ENCODE measurements at regions not wholly inside any gene's neighbourhood (a gene's known extent, or its start where the extent isn't known, plus 50 kb on each side); places are given as distances from the start of the nearest gene placed in this dataset.

GRCh38 chr3:69500604-69501003, 114.7 kb upstream of the FRMD4B start:
- Histone ChIP-seq H3K27ac (ENCODE audit: low read depth, low read length) (no peak overlapping the region), H3K4me1 (ENCODE audit: control insufficient read depth, insufficient read depth, low read length) (no peaks in the 10 kb centered on the region), H3K9me3 (ENCODE audit: control insufficient read depth, insufficient read depth, low read length) (no peaks in the 10 kb centered on the region), H3K4me3 (ENCODE audit: low read depth, low read length) (no peak overlapping the region), H3K27me3 (ENCODE audit: control insufficient read depth, insufficient read depth, low read length) (no peaks in the 10 kb centered on the region), H3K36me3 (ENCODE audit: control insufficient read depth, insufficient read depth, low read length) (no peaks in the 10 kb centered on the region), H3K9ac (ENCODE audit: low read depth, low read length) (no peak overlapping the region)

- no peaks in the 10 kb centered on the region for H3K36me3 ChIP-seq (ENCODE audit: control insufficient read depth, insufficient read depth, low read length)
- no peaks in the 10 kb centered on the region for H3K4me1 ChIP-seq (ENCODE audit: control insufficient read depth, insufficient read depth, low read length)
- no peak overlapping the region for H3K4me3 ChIP-seq (ENCODE audit: low read depth, low read length)
- no peaks in the 10 kb centered on the region for H3K27me3 ChIP-seq (ENCODE audit: control insufficient read depth, insufficient read depth, low read length)
- no peak overlapping the region for H3K9ac ChIP-seq (ENCODE audit: low read depth, low read length)
- H3K9me3 ChIP-seq (ENCODE audit: control insufficient read depth, insufficient read depth, low read length): no peaks in the 10 kb centered on the region
- H3K27ac ChIP-seq (ENCODE audit: low read depth, low read length): no peak overlapping the region
Measured at GRCh38 chr3:69499899-69500421, 114.1 kb upstream of the FRMD4B start.

GRCh38 chr3:69499422-69499821, 113.5 kb upstream of the FRMD4B start:
- no peak overlapping the region for H3K4me3 ChIP-seq (ENCODE audit: low read depth, low read length)
- H3K9ac ChIP-seq (ENCODE audit: low read depth, low read length): no peak overlapping the region
- no peaks in the 10 kb centered on the region for H3K27me3 ChIP-seq (ENCODE audit: control insufficient read depth, insufficient read depth, low read length)
- no peaks in the 10 kb centered on the region for H3K4me1 ChIP-seq (ENCODE audit: control insufficient read depth, insufficient read depth, low read length)
- H3K36me3 ChIP-seq (ENCODE audit: control insufficient read depth, insufficient read depth, low read length): no peaks in the 10 kb centered on the region
- no peaks in the 10 kb centered on the region for H3K9me3 ChIP-seq (ENCODE audit: control insufficient read depth, insufficient read depth, low read length)
- no peak overlapping the region for H3K27ac ChIP-seq (ENCODE audit: low read depth, low read length)

GRCh38 chr3:69496856-69497255, 111.0 kb upstream of the FRMD4B start:
- H3K4me3 ChIP-seq (ENCODE audit: low read depth, low read length): no peak overlapping the region
- H3K36me3 ChIP-seq (ENCODE audit: control insufficient read depth, insufficient read depth, low read length): no peaks in the 10 kb centered on the region
- peaks cover 2% of the 10 kb centered on the region; the same call in 1 of the 2 replicates for H3K4me1 ChIP-seq (ENCODE audit: control insufficient read depth, insufficient read depth, low read length)
- no peak overlapping the region for H3K27ac ChIP-seq (ENCODE audit: low read depth, low read length)
- no peak overlapping the region for H3K9ac ChIP-seq (ENCODE audit: low read depth, low read length)
- no peaks in the 10 kb centered on the region for H3K27me3 ChIP-seq (ENCODE audit: control insufficient read depth, insufficient read depth, low read length)
- H3K9me3 ChIP-seq (ENCODE audit: control insufficient read depth, insufficient read depth, low read length): no peaks in the 10 kb centered on the region

- H3K4me1 ChIP-seq (ENCODE audit: control insufficient read depth, insufficient read depth, low read length): peaks cover 21% of the 10 kb centered on the region
- no peaks in the 10 kb centered on the region for H3K27me3 ChIP-seq (ENCODE audit: control insufficient read depth, insufficient read depth, low read length)
- no peaks in the 10 kb centered on the region for H3K36me3 ChIP-seq (ENCODE audit: control insufficient read depth, insufficient read depth, low read length)
- no peaks in the 10 kb centered on the region for H3K9me3 ChIP-seq (ENCODE audit: control insufficient read depth, insufficient read depth, low read length)
- H3K27ac ChIP-seq (ENCODE audit: low read depth, low read length): no peak overlapping the region
- no peak overlapping the region for H3K4me3 ChIP-seq (ENCODE audit: low read depth, low read length)
- H3K9ac ChIP-seq (ENCODE audit: low read depth, low read length): no peak overlapping the region
Measured at GRCh38 chr3:69494185-69494584, 108.3 kb upstream of the FRMD4B start.

- no peaks in the 10 kb centered on the region for H3K9me3 ChIP-seq (ENCODE audit: control insufficient read depth, insufficient read depth, low read length)
- peaks cover 21% of the 10 kb centered on the region for H3K4me1 ChIP-seq (ENCODE audit: control insufficient read depth, insufficient read depth, low read length)
- no peak overlapping the region for H3K27ac ChIP-seq (ENCODE audit: low read depth, low read length)
- H3K4me3 ChIP-seq (ENCODE audit: low read depth, low read length): no peak overlapping the region
- no peaks in the 10 kb centered on the region for H3K27me3 ChIP-seq (ENCODE audit: control insufficient read depth, insufficient read depth, low read length)
- H3K36me3 ChIP-seq (ENCODE audit: control insufficient read depth, insufficient read depth, low read length): no peaks in the 10 kb centered on the region
- H3K9ac ChIP-seq (ENCODE audit: low read depth, low read length): no peak overlapping the region
Measured at GRCh38 chr3:69493157-69493556, 107.3 kb upstream of the FRMD4B start.

GRCh38 chr3:69491975-69492374, 106.1 kb upstream of the FRMD4B start:
- Histone ChIP-seq H3K27ac (ENCODE audit: low read depth, low read length) (no peak overlapping the region), H3K4me1 (ENCODE audit: control insufficient read depth, insufficient read depth, low read length) (peaks cover 21% of the 10 kb centered on the region), H3K36me3 (ENCODE audit: control insufficient read depth, insufficient read depth, low read length) (no peaks in the 10 kb centered on the region), H3K27me3 (ENCODE audit: control insufficient read depth, insufficient read depth, low read length) (no peaks in the 10 kb centered on the region), H3K9ac (ENCODE audit: low read depth, low read length) (no peak overlapping the region), H3K9me3 (ENCODE audit: control insufficient read depth, insufficient read depth, low read length) (no peaks in the 10 kb centered on the region), H3K4me3 (ENCODE audit: low read depth, low read length) (no peak overlapping the region)

- peaks cover 21% of the 10 kb centered on the region for H3K4me1 ChIP-seq (ENCODE audit: control insufficient read depth, insufficient read depth, low read length)
- H3K9ac ChIP-seq (ENCODE audit: low read depth, low read length): no peak overlapping the region
- peak overlapping the region; percentile 20 for H3K27ac ChIP-seq (ENCODE audit: low read depth, low read length)
- H3K4me3 ChIP-seq (ENCODE audit: low read depth, low read length): no peak overlapping the region
- H3K9me3 ChIP-seq (ENCODE audit: control insufficient read depth, insufficient read depth, low read length): no peaks in the 10 kb centered on the region
- H3K27me3 ChIP-seq (ENCODE audit: control insufficient read depth, insufficient read depth, low read length): no peaks in the 10 kb centered on the region
- no peaks in the 10 kb centered on the region for H3K36me3 ChIP-seq (ENCODE audit: control insufficient read depth, insufficient read depth, low read length)
Measured at GRCh38 chr3:69490971-69491370, 105.1 kb upstream of the FRMD4B start.

GRCh38 chr3:69490235-69490634, 104.3 kb upstream of the FRMD4B start:
- H3K36me3 ChIP-seq (ENCODE audit: control insufficient read depth, insufficient read depth, low read length): no peaks in the 10 kb centered on the region
- H3K4me3 ChIP-seq (ENCODE audit: low read depth, low read length): no peak overlapping the region
- no peaks in the 10 kb centered on the region for H3K9me3 ChIP-seq (ENCODE audit: control insufficient read depth, insufficient read depth, low read length)
- no peak overlapping the region for H3K9ac ChIP-seq (ENCODE audit: low read depth, low read length)
- peaks cover 21% of the 10 kb centered on the region for H3K4me1 ChIP-seq (ENCODE audit: control insufficient read depth, insufficient read depth, low read length)
- H3K27me3 ChIP-seq (ENCODE audit: control insufficient read depth, insufficient read depth, low read length): no peaks in the 10 kb centered on the region
- no peak overlapping the region for H3K27ac ChIP-seq (ENCODE audit: low read depth, low read length)

GRCh38 chr3:69488026-69488425, 102.1 kb upstream of the FRMD4B start:
- no peak overlapping the region for H3K4me3 ChIP-seq (ENCODE audit: low read depth, low read length)
- H3K9ac ChIP-seq (ENCODE audit: low read depth, low read length): no peak overlapping the region
- no peak overlapping the region for H3K27ac ChIP-seq (ENCODE audit: low read depth, low read length)
- no peaks in the 10 kb centered on the region for H3K27me3 ChIP-seq (ENCODE audit: control insufficient read depth, insufficient read depth, low read length)
- H3K4me1 ChIP-seq (ENCODE audit: control insufficient read depth, insufficient read depth, low read length): peaks cover 21% of the 10 kb centered on the region
- no peaks in the 10 kb centered on the region for H3K36me3 ChIP-seq (ENCODE audit: control insufficient read depth, insufficient read depth, low read length)
- no peaks in the 10 kb centered on the region for H3K9me3 ChIP-seq (ENCODE audit: control insufficient read depth, insufficient read depth, low read length)

GRCh38 chr3:69485489-69485888, 99.6 kb upstream of the FRMD4B start:
- H3K9me3 ChIP-seq (ENCODE audit: control insufficient read depth, insufficient read depth, low read length): peaks cover 4% of the 10 kb centered on the region; the same call in 1 of the 2 replicates
- no peak overlapping the region for H3K4me3 ChIP-seq (ENCODE audit: low read depth, low read length)
- no peaks in the 10 kb centered on the region for H3K36me3 ChIP-seq (ENCODE audit: control insufficient read depth, insufficient read depth, low read length)
- no peak overlapping the region for H3K9ac ChIP-seq (ENCODE audit: low read depth, low read length)
- H3K4me1 ChIP-seq (ENCODE audit: control insufficient read depth, insufficient read depth, low read length): peaks cover 5% of the 10 kb centered on the region
- H3K27me3 ChIP-seq (ENCODE audit: control insufficient read depth, insufficient read depth, low read length): no peaks in the 10 kb centered on the region
- H3K27ac ChIP-seq (ENCODE audit: low read depth, low read length): no peak overlapping the region

All from HUES48 (cell line).